Large intestine (tissue), 3 donors: ENCODE measurements at regions not wholly inside any gene's neighbourhood (a gene's known extent, or its start where the extent isn't known, plus 50 kb on each side); places are given as distances from the start of the nearest gene placed in this dataset.

Source experiments
- DNase-seq, 2 donors: peaks; one replicate each; pipeline versions ENCODE4 v3.0.0 to v3.0.0-alpha.2; 2013
- H3K27ac ChIP-seq: one replicate; pipeline ENCODE4 v1.5.1; 2013; ENCODE audit warnings: low read length
- H3K27me3 ChIP-seq: 2 replicates; pipeline ENCODE4 v1.6.1; 2013; ENCODE audit warnings: low read length; ENCODE audit not compliant: control insufficient read depth, insufficient read depth
- H3K36me3 ChIP-seq: 2 replicates; pipeline ENCODE4 v1.6.1; 2013; ENCODE audit warnings: low read length; ENCODE audit not compliant: control insufficient read depth, insufficient read depth
- H3K4me1 ChIP-seq: one replicate; pipeline ENCODE4 v1.6.1; 2013; ENCODE audit warnings: low read length; ENCODE audit not compliant: control insufficient read depth, insufficient read depth
- H3K4me3 ChIP-seq: one replicate; pipeline ENCODE4 v1.5.1; 2013; ENCODE audit warnings: low read length
- H3K9me3 ChIP-seq: one replicate; pipeline ENCODE4 v1.6.1; 2013; ENCODE audit warnings: mild to moderate bottlenecking, low read depth, low read length, moderate library complexity; ENCODE audit not compliant: control insufficient read depth
- WGBS: methylation state at CpG from one replicate; pipeline ENCODE4 v1.1.5; 2013; ENCODE audit warnings: low lambda C conversion rate; ENCODE audit not compliant: insufficient coverage; 5-methylcytosine and 5-hydroxymethylcytosine counted together

- H3K9me3 ChIP-seq = no peaks in the 10 kb centered on the region
- no CpG with 5 or more reads among the region's 1 CpG for WGBS
- H3K36me3 ChIP-seq = no peaks in the 10 kb centered on the region
- H3K27ac ChIP-seq = no peak overlapping the region
- H3K27me3 ChIP-seq = no peaks in the 10 kb centered on the region
- no peak overlapping the region for H3K4me3 ChIP-seq
- DNase-seq = no peak
- H3K4me1 ChIP-seq = no peaks in the 10 kb centered on the region
These were observed 246.6 kb upstream of the BTBD3 start for GRCh38 chr20:11671015-11671511.

DNA sequence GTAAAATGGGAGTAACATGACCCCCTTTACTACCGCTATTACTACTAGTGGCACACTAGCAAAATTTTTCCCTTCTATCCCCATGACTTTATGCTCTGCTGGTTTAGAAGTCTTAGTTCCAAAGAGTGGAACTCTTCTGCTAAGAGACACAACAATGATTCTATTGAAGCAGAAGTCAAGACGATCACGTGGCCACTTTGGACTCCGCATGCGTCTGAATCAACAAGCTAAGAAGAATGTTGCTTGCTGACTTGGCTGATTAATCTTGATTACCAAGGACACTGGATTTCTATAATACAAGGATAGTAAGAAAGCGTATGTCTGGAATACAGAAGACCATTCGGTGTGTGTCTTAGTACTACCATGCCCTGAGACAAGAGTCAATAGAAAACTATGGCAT lies 244.7 kb upstream of the BTBD3 start:
- no peaks in the 10 kb centered on the region for H3K36me3 ChIP-seq
- H3K4me3 ChIP-seq = no peak overlapping the region
- no peaks in the 10 kb centered on the region for H3K9me3 ChIP-seq
- no peak overlapping the region for H3K27ac ChIP-seq
- no peaks in the 10 kb centered on the region for H3K27me3 ChIP-seq
- H3K4me1 ChIP-seq = no peaks in the 10 kb centered on the region
- no peak for DNase-seq
- WGBS = no CpG with 5 or more reads among the region's 7 CpGs

DNA sequence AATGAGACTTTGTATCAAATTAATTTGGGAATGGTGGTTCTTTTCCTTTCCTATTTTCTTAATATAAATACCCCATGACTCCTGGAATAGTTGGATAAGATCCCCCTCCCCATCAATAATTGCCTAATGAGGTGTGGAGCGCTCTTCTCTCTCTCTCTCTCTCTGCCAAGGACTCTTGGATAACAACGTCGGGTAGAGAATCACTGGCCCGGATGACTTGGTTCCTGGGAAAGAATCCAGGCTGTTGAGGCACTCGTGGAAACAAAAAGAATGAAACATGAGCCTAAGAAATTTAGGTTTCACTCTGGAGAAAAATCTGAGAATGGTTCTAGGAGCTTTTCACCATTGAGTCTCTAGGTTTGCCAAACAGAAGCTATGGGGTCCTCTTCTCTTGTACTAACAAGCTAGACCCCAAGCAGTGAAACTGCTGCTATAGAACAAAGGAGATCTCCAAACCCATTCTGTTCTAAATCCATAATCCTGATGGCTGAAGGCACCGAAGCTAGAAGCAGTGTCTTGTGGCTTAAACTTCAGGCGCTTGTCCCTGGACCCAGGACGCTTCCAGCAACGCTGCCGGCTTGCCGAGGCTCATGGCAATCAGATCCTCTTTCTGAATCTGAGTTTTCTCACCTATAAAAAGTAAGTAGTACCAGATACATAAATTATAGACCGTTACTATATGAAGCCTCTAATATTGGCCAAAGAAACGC lies 241.6 kb upstream of the BTBD3 start:
- Histone ChIP-seq H3K4me1 (no peaks in the 10 kb centered on the region), H3K27me3 (no peaks in the 10 kb centered on the region), H3K36me3 (no peaks in the 10 kb centered on the region), H3K4me3 (no peak overlapping the region), H3K27ac (no peak overlapping the region), H3K9me3 (no peaks in the 10 kb centered on the region)
- no peak for DNase-seq
- 86% methylated on average over 1 of the region's 13 CpGs for WGBS

DNA sequence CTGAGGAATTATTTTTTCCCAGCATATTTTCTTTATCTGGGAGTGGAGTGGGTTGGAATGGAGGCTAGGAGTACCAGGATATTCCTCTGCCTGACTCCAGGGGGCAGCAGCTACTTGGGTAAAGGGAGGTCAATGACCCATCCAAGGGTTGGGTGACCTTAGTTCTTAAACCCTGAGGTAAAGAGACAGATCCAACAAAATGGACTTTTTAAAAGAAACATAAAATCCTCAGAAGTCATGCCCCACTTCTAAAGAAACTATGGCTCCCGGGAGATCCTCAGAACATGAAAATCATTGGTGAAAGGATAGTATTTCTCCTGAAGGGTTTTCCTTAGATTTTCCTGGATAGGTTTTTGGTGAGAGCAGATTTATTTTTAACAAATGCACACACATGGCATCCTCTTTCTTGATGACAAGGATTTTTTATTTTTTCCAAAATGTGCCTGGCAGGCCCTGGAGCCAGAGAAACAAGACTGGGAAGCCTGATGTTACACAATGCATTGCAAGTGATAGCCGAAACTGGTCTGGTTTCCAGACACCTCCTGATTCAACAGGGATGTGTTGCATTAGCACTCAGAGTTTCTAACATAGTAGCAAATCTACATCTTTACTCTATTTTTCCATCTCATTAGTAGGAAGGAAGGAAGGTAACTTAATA lies 240.9 kb upstream of the BTBD3 start:
- no peak overlapping the region for H3K4me3 ChIP-seq
- no peaks in the 10 kb centered on the region for H3K9me3 ChIP-seq
- 17% methylated on average over 1 of the region's 2 CpGs for WGBS
- H3K36me3 ChIP-seq = no peaks in the 10 kb centered on the region
- H3K27me3 ChIP-seq = no peaks in the 10 kb centered on the region
- H3K27ac ChIP-seq = no peak overlapping the region
- no peaks in the 10 kb centered on the region for H3K4me1 ChIP-seq
- peak; percentile 14 to 26 for DNase-seq

DNA sequence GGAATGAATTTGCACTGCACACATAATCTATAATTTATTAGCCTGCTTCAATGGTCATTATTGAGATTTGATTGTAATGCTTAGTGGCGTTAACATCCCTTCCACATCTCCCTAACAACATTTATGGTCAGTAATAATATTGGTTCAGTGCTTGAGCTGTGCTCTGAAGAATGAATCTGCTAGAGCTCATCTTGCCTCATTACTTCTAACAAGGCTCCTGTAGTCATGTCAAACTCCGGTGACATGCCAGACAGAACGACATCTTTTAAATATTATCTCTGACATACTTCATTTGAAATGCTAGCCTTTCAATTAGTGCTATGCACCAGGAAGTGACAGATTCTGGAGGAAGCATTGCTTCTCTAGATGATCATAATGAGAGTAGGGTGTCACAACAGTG lies 240.3 kb upstream of the BTBD3 start:
- WGBS = no CpG with 5 or more reads among the region's 3 CpGs
- no peaks in the 10 kb centered on the region for H3K4me1 ChIP-seq
- H3K4me3 ChIP-seq = no peak overlapping the region
- H3K9me3 ChIP-seq = no peaks in the 10 kb centered on the region
- H3K27me3 ChIP-seq = no peaks in the 10 kb centered on the region
- no peak for DNase-seq
- no peaks in the 10 kb centered on the region for H3K36me3 ChIP-seq
- no peak overlapping the region for H3K27ac ChIP-seq

DNA sequence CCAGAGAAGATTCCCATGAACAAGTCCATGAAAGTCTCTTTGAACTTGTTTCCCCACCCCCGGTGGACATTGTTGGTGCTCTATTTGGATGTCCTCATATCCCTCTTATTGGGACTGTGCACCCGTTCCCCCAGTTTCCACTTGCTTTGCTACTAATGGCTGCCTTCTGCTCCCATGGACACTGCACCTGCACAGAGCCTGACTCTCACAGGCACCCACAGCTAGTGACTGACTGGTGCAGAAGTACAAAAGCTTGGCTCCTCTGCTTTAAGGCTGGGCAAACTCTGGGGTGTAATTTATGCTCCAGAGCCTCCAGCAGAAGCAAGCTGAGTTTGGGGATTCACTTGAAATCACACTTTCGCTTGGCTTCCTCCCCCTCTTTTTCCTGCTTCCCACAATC lies 239.9 kb upstream of the BTBD3 start:
- Histone ChIP-seq H3K27ac (no peak overlapping the region), H3K9me3 (no peaks in the 10 kb centered on the region), H3K27me3 (no peaks in the 10 kb centered on the region), H3K4me3 (no peak overlapping the region), H3K36me3 (no peaks in the 10 kb centered on the region), H3K4me1 (no peaks in the 10 kb centered on the region)
- DNase-seq = no peak
- no CpG with 5 or more reads among the region's 3 CpGs for WGBS

DNA sequence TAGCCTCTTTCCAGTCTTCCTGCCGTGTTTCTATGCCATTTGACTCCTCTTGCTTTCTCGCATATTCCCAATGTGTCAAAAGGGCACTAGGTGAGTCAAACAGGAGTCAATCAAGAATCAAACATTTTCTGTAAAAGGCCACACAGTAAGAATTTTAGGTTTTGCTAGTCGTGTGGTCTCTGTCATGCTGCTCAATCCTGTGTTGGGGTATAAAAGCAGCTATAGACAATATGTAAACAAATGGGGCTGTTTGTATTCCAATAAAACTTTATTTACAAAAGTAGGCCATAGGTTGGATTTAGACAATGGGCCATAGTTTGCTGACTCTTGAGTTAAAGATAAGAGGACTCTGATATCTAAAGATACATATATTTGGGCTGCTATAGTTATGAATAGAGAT lies 235.4 kb upstream of the BTBD3 start:
- Histone ChIP-seq H3K9me3 (no peaks in the 10 kb centered on the region), H3K4me1 (no peaks in the 10 kb centered on the region), H3K27me3 (peaks cover 12% of the 10 kb centered on the region), H3K36me3 (no peaks in the 10 kb centered on the region), H3K27ac (no peak overlapping the region), H3K4me3 (no peak overlapping the region)
- DNase-seq = no peak
- WGBS = 20% methylated on average over 3 of the region's 3 CpGs

- Histone ChIP-seq H3K4me3 (no peak overlapping the region), H3K4me1 (no peaks in the 10 kb centered on the region), H3K36me3 (no peaks in the 10 kb centered on the region), H3K27me3 (peaks cover 14% of the 10 kb centered on the region), H3K9me3 (no peaks in the 10 kb centered on the region), H3K27ac (no peak overlapping the region)
- WGBS = no CpG with 5 or more reads among the region's 4 CpGs
- DNase-seq = no peak
These were observed 231.5 kb upstream of the BTBD3 start for GRCh38 chr20:11686195-11686594.

GRCh38 chr20:11686820-11687543 lies 230.7 kb upstream of the BTBD3 start:
- H3K36me3 ChIP-seq = no peaks in the 10 kb centered on the region
- H3K27me3 ChIP-seq = peaks cover 14% of the 10 kb centered on the region
- H3K27ac ChIP-seq = no peak overlapping the region
- WGBS = 0% methylated on average over 1 of the region's 42 CpGs
- no peaks in the 10 kb centered on the region for H3K4me1 ChIP-seq
- peak overlapping the region; percentile 18 for H3K4me3 ChIP-seq
- H3K9me3 ChIP-seq = no peaks in the 10 kb centered on the region
- peak in 1 of 2 donors; percentile 22 for DNase-seq

DNA sequence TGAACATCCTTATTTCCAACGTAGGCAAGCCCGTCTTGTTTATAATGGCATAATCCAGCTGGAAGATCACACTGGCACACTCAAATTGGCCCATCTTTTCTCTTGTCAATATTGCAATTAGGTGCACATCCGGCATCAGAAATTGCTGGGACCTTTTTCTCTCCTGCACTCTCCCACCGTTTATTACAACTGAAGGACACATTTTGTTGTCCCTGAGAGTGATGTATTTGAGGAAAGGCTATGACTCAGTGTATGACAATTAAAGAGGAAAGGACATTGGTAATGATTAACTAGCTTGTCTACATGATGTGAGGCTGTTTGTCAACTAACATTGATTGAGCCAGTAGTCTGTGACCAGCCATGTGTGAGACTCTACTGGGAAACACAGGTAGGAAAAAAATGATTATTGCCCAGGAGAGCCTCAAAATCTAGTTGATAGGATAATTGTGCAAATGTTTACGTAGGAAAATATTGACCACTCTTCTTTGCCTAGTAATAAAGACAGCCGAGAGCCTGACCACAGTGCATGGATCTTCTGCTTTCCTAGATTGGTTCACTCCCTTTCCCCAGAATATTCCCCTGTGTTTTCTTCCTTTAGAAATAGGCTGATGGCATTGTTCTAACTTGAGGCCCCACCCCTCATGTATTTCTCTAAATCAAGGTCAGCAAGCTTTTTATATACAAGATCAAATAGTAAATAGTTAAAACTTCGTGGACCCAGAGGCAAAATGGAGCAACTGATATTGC lies 230.0 kb upstream of the BTBD3 start:
- 39% methylated on average over 4 of the region's 7 CpGs for WGBS
- H3K4me3 ChIP-seq = no peak overlapping the region
- H3K9me3 ChIP-seq = no peaks in the 10 kb centered on the region
- H3K27me3 ChIP-seq = peaks cover 14% of the 10 kb centered on the region
- no peaks in the 10 kb centered on the region for H3K36me3 ChIP-seq
- peak in 1 of 2 donors; percentile 39 for DNase-seq
- H3K4me1 ChIP-seq = no peaks in the 10 kb centered on the region
- no peak overlapping the region for H3K27ac ChIP-seq
